ENCODE measurements at regions not wholly inside any gene's neighbourhood (a gene's known extent, or its start where the extent isn't known, plus 50 kb on each side); places are given as distances from the start of the nearest gene placed in this dataset.
A peak's percentile ranks its signal among the peaks of the same experiment; 100 is the strongest.

- Histone ChIP-seq H3K36me3 (no peaks in the 10 kb centered on the region), H3K4me3 (no peak overlapping the region), H3K4me1 (peaks cover 0 to 14% (median 9%) of the 10 kb centered on the region in 4 donors), H3K27ac (no peak overlapping the region), H3K9me3 (no peaks in the 10 kb centered on the region), H3K27me3 (no peaks in the 10 kb centered on the region)
- intact Hi-C loops (cut with DNase I) = no loop called here
- WGBS, 2 donors = 95 to 96% methylated on average over 2 of the region's 2 CpGs
- no peak for TF ChIP-seq POLR2A (IDR thresholded peaks at IDR 0.05)
- DNase-seq = no peak
Observed at GRCh38 chr9:108483676-108484075, 372.1 kb downstream of the ACTL7B start.

- intact Hi-C loops (cut with DNase I) = no loop called here
- TF ChIP-seq EP300 (IDR thresholded peaks at IDR 0.05) (no peak), POLR2A (IDR thresholded peaks at IDR 0.05) (no peak), CTCF (IDR thresholded peaks at IDR 0.05) (no peak), POLR2AphosphoS5 (IDR thresholded peaks at IDR 0.05) (no peak)
- 89 to 95% methylated on average over 3 of the region's 3 CpGs for WGBS, 2 donors
Observed at GRCh38 chr9:108479989-108480652, 375.7 kb downstream of the ACTL7B start.

GRCh38 chr9:108478431-108479332 is 377.1 kb downstream of the ACTL7B start:
- WGBS, 2 donors = 43 to 59% methylated on average over 11 of the region's 11 CpGs

More at GRCh38 chr9:108479989-108480652, 375.7 kb downstream of the ACTL7B start:
- no peak overlapping the region for H3K27ac ChIP-seq
- DNase-seq = no peak
- no peak overlapping the region for H3K4me3 ChIP-seq
- peaks cover 0 to 31% (median 22%) of the 10 kb centered on the region in 4 donors for H3K4me1 ChIP-seq
- H3K36me3 ChIP-seq = no peaks in the 10 kb centered on the region
- no peaks in the 10 kb centered on the region for H3K27me3 ChIP-seq
- H3K9me3 ChIP-seq = no peaks in the 10 kb centered on the region

GRCh38 chr9:108477529-108478006 is 378.2 kb downstream of the ACTL7B start:
- intact Hi-C loops (cut with DNase I) = no loop called here
- H3K27ac ChIP-seq = peak overlapping the region in 1 of 4 donors; percentile 72
- H3K27me3 ChIP-seq = no peaks in the 10 kb centered on the region
- no peaks in the 10 kb centered on the region for H3K9me3 ChIP-seq
- no peak overlapping the region for H3K4me3 ChIP-seq
- peak in 1 of 4 donors; percentile 19 for TF ChIP-seq POLR2AphosphoS5 (IDR thresholded peaks at IDR 0.05)
- TF ChIP-seq CTCF (IDR thresholded peaks at IDR 0.05) = no peak
- 18 to 65% methylated on average over 6 of the region's 6 CpGs for WGBS, 2 donors
- peaks cover 0 to 53% (median 38%) of the 10 kb centered on the region in 4 donors for H3K4me1 ChIP-seq
- DNase-seq = no peak
- H3K36me3 ChIP-seq = no peaks in the 10 kb centered on the region

More at GRCh38 chr9:108478431-108479332, 377.1 kb downstream of the ACTL7B start:
- H3K9me3 ChIP-seq = no peaks in the 10 kb centered on the region
- peak; percentile 64 for DNase-seq
- no peak overlapping the region for H3K4me3 ChIP-seq
- peaks cover 0 to 45% (median 30%) of the 10 kb centered on the region in 4 donors for H3K4me1 ChIP-seq
- H3K27me3 ChIP-seq = no peaks in the 10 kb centered on the region
- TF ChIP-seq CTCF (IDR thresholded peaks at IDR 0.05) = peak in 1 of 4 experiments; percentile 12
- peak in 3 of 4 donors; percentile 53 to 70 (median 62) for TF ChIP-seq POLR2AphosphoS5 (IDR thresholded peaks at IDR 0.05)
- TF ChIP-seq EP300 (IDR thresholded peaks at IDR 0.05) = no peak
- TF ChIP-seq POLR2A (IDR thresholded peaks at IDR 0.05) = no peak
- no peaks in the 10 kb centered on the region for H3K36me3 ChIP-seq
- intact Hi-C loops (cut with DNase I) = no loop called here
- H3K27ac ChIP-seq = peak overlapping the region; percentile 27 to 72 (median 66)

- no peak for TF ChIP-seq POLR2AphosphoS5 (IDR thresholded peaks at IDR 0.05)
- no peak for TF ChIP-seq EP300 (IDR thresholded peaks at IDR 0.05)
- TF ChIP-seq CTCF (IDR thresholded peaks at IDR 0.05) = no peak
- TF ChIP-seq POLR2A (IDR thresholded peaks at IDR 0.05) = no peak
- no peaks in the 10 kb centered on the region for H3K36me3 ChIP-seq
- DNase-seq = no peak
- intact Hi-C loops (cut with DNase I) = no loop called here
- no peaks in the 10 kb centered on the region for H3K27me3 ChIP-seq
- 38 to 47% methylated on average over 3 of the region's 3 CpGs for WGBS, 2 donors
- no peak overlapping the region for H3K27ac ChIP-seq
- H3K9me3 ChIP-seq = no peaks in the 10 kb centered on the region
- peaks cover 0 to 53% (median 38%) of the 10 kb centered on the region in 4 donors for H3K4me1 ChIP-seq
- H3K4me3 ChIP-seq = no peak overlapping the region
Observed at GRCh38 chr9:108476574-108476973, 379.2 kb downstream of the ACTL7B start.
